Subcutaneous abdominal adipose tissue (tissue), 5 donors: ENCODE measurements at regions not wholly inside any gene's neighbourhood (a gene's known extent, or its start where the extent isn't known, plus 50 kb on each side); places are given as distances from the start of the nearest gene placed in this dataset.
A peak's percentile ranks its signal among the peaks of the same experiment; 100 is the strongest.

Source experiments
- H3K27ac ChIP-seq: one replicate; pipeline ENCODE4 v1.7.0; 2013; ENCODE audit warnings: low read depth, mild to moderate bottlenecking, inconsistent platforms, low read length, moderate library complexity
- H3K27me3 ChIP-seq, 5 donors: one replicate each; pipeline ENCODE4 v1.7.0; 2013; ENCODE audit warnings: low read length in 5 of 5, inconsistent platforms in 1 of 5; ENCODE audit not compliant: control insufficient read depth in 5 of 5, insufficient read depth in 4 of 5
- H3K36me3 ChIP-seq, 5 donors: one replicate each; pipeline ENCODE4 v1.7.0; 2013; ENCODE audit warnings: low read length in 5 of 5; ENCODE audit not compliant: control insufficient read depth in 5 of 5, insufficient read depth in 5 of 5
- H3K4me1 ChIP-seq, 5 donors: one replicate each; pipeline ENCODE4 v1.7.0; 2013; ENCODE audit warnings: low read length in 5 of 5, mild to moderate bottlenecking in 3 of 5, moderate library complexity in 1 of 5; ENCODE audit not compliant: control insufficient read depth in 5 of 5, insufficient read depth in 5 of 5
- H3K4me3 ChIP-seq, 5 donors: one replicate each; pipeline ENCODE4 v1.7.0; 2013; ENCODE audit warnings: low read length in 5 of 5, low read depth in 1 of 5
- H3K9ac ChIP-seq, 5 donors: one replicate each; pipeline ENCODE4 v1.7.0; 2013; ENCODE audit warnings: low read length in 5 of 5, mild to moderate bottlenecking in 4 of 5, moderate library complexity in 3 of 5
- H3K9me3 ChIP-seq, 5 donors: one replicate each; pipeline ENCODE4 v1.7.0; 2013; ENCODE audit warnings: low read length in 5 of 5; ENCODE audit not compliant: control insufficient read depth in 5 of 5
- donor health status: healthy.
- donor health status: healthy.
- donor health status: healthy.
- donor health status: healthy.
- donor health status: healthy.

- Histone ChIP-seq H3K36me3 (peaks cover 5 to 8% (median 7%) of the 10 kb centered on the region in 5 donors), H3K4me1 (peaks cover 0 to 11% (median 0%) of the 10 kb centered on the region in 5 donors), H3K27me3 (no peaks in the 10 kb centered on the region), H3K9ac (no peak overlapping the region), H3K27ac (no peak overlapping the region), H3K9me3 (no peaks in the 10 kb centered on the region), H3K4me3 (no peak overlapping the region)
Observed at GRCh38 chr2:143949121-143949848, 570.6 kb downstream of the ZEB2 start.

GRCh38 chr2:143948710-143949109, 571.2 kb downstream of the ZEB2 start:
- H3K4me3 ChIP-seq = no peak overlapping the region
- H3K4me1 ChIP-seq = peaks cover 0 to 5% (median 0%) of the 10 kb centered on the region in 5 donors
- H3K27ac ChIP-seq = no peak overlapping the region
- H3K36me3 ChIP-seq = peaks cover 5 to 8% (median 7%) of the 10 kb centered on the region in 5 donors
- no peaks in the 10 kb centered on the region for H3K27me3 ChIP-seq
- no peaks in the 10 kb centered on the region for H3K9me3 ChIP-seq
- H3K9ac ChIP-seq = no peak overlapping the region

GRCh38 chr2:143946436-143947391, 573.2 kb downstream of the ZEB2 start:
- peaks cover 0 to 4% (median 0%) of the 10 kb centered on the region in 5 donors for H3K4me1 ChIP-seq
- no peak overlapping the region for H3K27ac ChIP-seq
- no peak overlapping the region for H3K4me3 ChIP-seq
- H3K36me3 ChIP-seq = peaks cover 5 to 8% (median 7%) of the 10 kb centered on the region in 5 donors
- no peak overlapping the region for H3K9ac ChIP-seq
- no peaks in the 10 kb centered on the region for H3K9me3 ChIP-seq
- no peaks in the 10 kb centered on the region for H3K27me3 ChIP-seq

GRCh38 chr2:143942486-143942885, 577.4 kb downstream of the ZEB2 start:
- H3K4me1 ChIP-seq = peaks cover 0 to 27% (median 14%) of the 10 kb centered on the region in 5 donors
- H3K36me3 ChIP-seq = peaks cover 5 to 8% (median 7%) of the 10 kb centered on the region in 5 donors
- no peaks in the 10 kb centered on the region for H3K9me3 ChIP-seq
- no peak overlapping the region for H3K9ac ChIP-seq
- no peak overlapping the region for H3K4me3 ChIP-seq
- H3K27ac ChIP-seq = no peak overlapping the region
- no peaks in the 10 kb centered on the region for H3K27me3 ChIP-seq

GRCh38 chr2:143940720-143941119, 579.2 kb downstream of the ZEB2 start:
- Histone ChIP-seq H3K4me3 (no peak overlapping the region), H3K27ac (no peak overlapping the region), H3K9me3 (no peaks in the 10 kb centered on the region), H3K36me3 (peaks cover 0 to 3% (median 0%) of the 10 kb centered on the region in 5 donors), H3K9ac (no peak overlapping the region), H3K27me3 (peaks cover 0 to 3% (median 0%) of the 10 kb centered on the region in 5 donors), H3K4me1 (peaks cover 0 to 30% (median 27%) of the 10 kb centered on the region in 5 donors)

GRCh38 chr2:143939626-143940330, 580.1 kb downstream of the ZEB2 start:
- Histone ChIP-seq H3K4me1 (peaks cover 0 to 30% (median 27%) of the 10 kb centered on the region in 5 donors), H3K27ac (peak overlapping the region; percentile 26), H3K9ac (peak overlapping the region in 1 of 5 donors; percentile 35), H3K27me3 (peaks cover 0 to 3% (median 0%) of the 10 kb centered on the region in 5 donors), H3K36me3 (peaks cover 0 to under 1% (median 0%) of the 10 kb centered on the region in 5 donors), H3K9me3 (no peaks in the 10 kb centered on the region), H3K4me3 (peak overlapping the region in 2 of 5 donors; percentile 19 to 25)

- Histone ChIP-seq H3K4me3 (peak overlapping the region; percentile 70 to 87 (median 84)), H3K4me1 (peaks cover 0 to 30% (median 27%) of the 10 kb centered on the region in 5 donors), H3K36me3 (no peaks in the 10 kb centered on the region), H3K9me3 (no peaks in the 10 kb centered on the region), H3K9ac (peak overlapping the region in 2 of 5 donors; percentile 27 to 62), H3K27ac (peak overlapping the region; percentile 60), H3K27me3 (peaks cover 0 to 3% (median 0%) of the 10 kb centered on the region in 5 donors)
Observed at GRCh38 chr2:143937723-143938350, 582.1 kb downstream of the ZEB2 start.

- Histone ChIP-seq H3K9me3 (no peaks in the 10 kb centered on the region), H3K27ac (peak overlapping the region; percentile 60), H3K36me3 (no peaks in the 10 kb centered on the region), H3K9ac (peak overlapping the region in 3 of 5 donors; percentile 44 to 66 (median 58)), H3K27me3 (peaks cover 0 to 3% (median 0%) of the 10 kb centered on the region in 5 donors), H3K4me1 (peaks cover 0 to 30% (median 27%) of the 10 kb centered on the region in 5 donors), H3K4me3 (peak overlapping the region; percentile 70 to 87 (median 84))
Observed at GRCh38 chr2:143936848-143937722, 582.8 kb downstream of the ZEB2 start.
